Stomach (tissue), 4 donors: ENCODE measurements at regions not wholly inside any gene's neighbourhood (a gene's known extent, or its start where the extent isn't known, plus 50 kb on each side); places are given as distances from the start of the nearest gene placed in this dataset.

Source experiments
- CTCF ChIP-seq, 7 experiments: fragments of 450-650 bp in 4 of 7; fragments of 200-600 bp in 3 of 7; sonication (generic) in 3 of 7; IDR thresholded peaks; one replicate each; pipeline ENCODE4 v1.5.1; 2016 to 2019; ENCODE audit warnings: antibody characterized with exemption in 7 of 7, control low read depth in 2 of 7, mild to moderate bottlenecking in 1 of 7
- POLR2A ChIP-seq, 4 donors: fragments of 450-650 bp; IDR thresholded peaks; one replicate each; pipeline ENCODE4 v1.6.1; 2016; ENCODE audit warnings: antibody characterized with exemption in 4 of 4, control low read depth in 2 of 4, mild to moderate bottlenecking in 1 of 4, moderate library complexity in 1 of 4

- TF ChIP-seq CTCF (IDR thresholded peaks at IDR 0.05) (no peak), POLR2A (IDR thresholded peaks at IDR 0.05) (no peak)
Measured at GRCh38 chr6:92688342-92688741, 731.0 kb downstream of the EPHA7 start.
